Retinal pigment epithelial cell (primary cell): ENCODE measurements at regions not wholly inside any gene's neighbourhood (a gene's known extent, or its start where the extent isn't known, plus 50 kb on each side); places are given as distances from the start of the nearest gene placed in this dataset.

Experiments used
- DNase-seq: peaks from one replicate; pipeline ENCODE4 v3.0.0-alpha.2; 2010; ENCODE audit warnings: low read depth
- H3K4me3 ChIP-seq: 2 replicates; pipeline ENCODE4 v1.5.1; 2011; ENCODE audit warnings: mild to moderate bottlenecking, low read length, control low read depth, moderate library complexity
- TF ChIP-seq, protein P1 (sequence below): conservative IDR thresholded peaks from 2 replicates; pipeline ENCODE4 v1.5.1; 2011; ENCODE audit warnings: low read depth, low read length, control low read depth, inconsistent platforms

DNA sequence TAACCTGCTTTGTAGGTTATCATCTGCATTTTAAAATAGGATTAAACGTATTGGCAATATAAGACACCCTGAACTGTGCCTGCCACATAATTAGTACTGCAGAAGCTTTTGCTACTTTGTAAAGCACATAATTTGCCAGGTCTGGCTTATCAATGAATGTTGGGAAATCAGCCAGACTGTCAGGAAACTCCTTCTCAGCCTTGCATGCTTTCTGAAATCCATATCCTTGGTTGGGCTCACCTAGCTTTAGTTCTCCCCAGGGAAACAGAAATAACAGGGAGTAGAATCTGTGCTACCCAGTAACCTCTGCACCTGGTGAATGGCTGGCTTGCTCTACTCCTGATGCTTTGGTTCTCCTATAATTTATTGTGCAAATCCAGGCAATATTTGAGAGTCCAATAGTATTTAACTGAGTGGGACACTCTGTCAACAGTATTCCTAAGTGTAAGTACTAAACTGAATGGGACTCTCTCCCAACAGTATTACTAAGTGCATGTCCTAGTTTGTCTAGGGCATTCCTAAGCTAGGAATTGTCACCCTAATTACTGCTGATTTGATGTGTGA, 354.5 kb downstream of the WDR72 start:
- no peak for DNase-seq

DNA sequence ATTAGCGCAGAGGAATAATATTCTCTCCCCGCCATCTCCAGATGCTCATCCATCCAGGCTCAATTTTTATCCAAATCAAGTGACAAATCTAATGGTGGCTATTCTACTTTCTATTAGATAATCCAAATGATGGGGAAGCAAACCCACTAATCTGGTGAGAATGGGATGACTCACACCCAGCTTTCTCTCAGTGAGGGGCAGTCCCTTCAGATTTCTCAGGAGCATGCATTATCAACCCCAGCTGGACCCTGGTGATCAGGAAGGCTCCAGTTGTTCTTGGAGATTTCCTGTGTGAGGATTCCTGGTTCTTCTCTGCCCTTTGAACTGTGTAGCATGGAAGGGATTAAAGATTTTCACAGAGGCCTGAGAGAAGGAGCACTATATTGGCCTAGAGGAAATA, 358.0 kb downstream of the WDR72 start:
- H3K4me3 ChIP-seq = no peak overlapping the region
- TF ChIP-seq, protein P1, sequence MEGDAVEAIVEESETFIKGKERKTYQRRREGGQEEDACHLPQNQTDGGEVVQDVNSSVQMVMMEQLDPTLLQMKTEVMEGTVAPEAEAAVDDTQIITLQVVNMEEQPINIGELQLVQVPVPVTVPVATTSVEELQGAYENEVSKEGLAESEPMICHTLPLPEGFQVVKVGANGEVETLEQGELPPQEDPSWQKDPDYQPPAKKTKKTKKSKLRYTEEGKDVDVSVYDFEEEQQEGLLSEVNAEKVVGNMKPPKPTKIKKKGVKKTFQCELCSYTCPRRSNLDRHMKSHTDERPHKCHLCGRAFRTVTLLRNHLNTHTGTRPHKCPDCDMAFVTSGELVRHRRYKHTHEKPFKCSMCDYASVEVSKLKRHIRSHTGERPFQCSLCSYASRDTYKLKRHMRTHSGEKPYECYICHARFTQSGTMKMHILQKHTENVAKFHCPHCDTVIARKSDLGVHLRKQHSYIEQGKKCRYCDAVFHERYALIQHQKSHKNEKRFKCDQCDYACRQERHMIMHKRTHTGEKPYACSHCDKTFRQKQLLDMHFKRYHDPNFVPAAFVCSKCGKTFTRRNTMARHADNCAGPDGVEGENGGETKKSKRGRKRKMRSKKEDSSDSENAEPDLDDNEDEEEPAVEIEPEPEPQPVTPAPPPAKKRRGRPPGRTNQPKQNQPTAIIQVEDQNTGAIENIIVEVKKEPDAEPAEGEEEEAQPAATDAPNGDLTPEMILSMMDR = no peak
- DNase-seq = no peak

More for the DNA sequence above, 354.5 kb downstream of the WDR72 start:
- no peak overlapping the region for H3K4me3 ChIP-seq
- TF ChIP-seq, protein P1 = no peak

DNA sequence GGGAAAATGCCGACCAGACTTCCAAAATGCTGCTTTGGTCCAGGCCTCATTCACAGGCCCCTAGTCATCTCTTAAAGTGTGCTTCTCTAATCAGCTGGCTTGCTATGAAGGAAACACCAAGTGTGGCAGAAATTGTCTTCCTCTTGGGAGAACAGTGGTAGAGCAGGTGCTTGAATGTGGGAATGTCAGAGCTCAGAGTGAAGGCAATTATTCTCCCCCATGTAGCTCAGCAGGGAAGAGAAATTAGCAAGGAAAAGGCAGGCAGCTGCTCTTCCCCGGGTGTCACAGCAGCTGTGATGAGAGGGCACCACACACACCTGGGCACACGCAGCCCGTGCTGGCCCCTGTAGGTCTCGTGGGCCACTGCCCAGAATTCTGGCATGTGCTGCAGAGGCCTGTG, 358.5 kb downstream of the WDR72 start:
- TF ChIP-seq, protein P1 = no peak
- no peak for DNase-seq
- H3K4me3 ChIP-seq = no peak overlapping the region

DNA sequence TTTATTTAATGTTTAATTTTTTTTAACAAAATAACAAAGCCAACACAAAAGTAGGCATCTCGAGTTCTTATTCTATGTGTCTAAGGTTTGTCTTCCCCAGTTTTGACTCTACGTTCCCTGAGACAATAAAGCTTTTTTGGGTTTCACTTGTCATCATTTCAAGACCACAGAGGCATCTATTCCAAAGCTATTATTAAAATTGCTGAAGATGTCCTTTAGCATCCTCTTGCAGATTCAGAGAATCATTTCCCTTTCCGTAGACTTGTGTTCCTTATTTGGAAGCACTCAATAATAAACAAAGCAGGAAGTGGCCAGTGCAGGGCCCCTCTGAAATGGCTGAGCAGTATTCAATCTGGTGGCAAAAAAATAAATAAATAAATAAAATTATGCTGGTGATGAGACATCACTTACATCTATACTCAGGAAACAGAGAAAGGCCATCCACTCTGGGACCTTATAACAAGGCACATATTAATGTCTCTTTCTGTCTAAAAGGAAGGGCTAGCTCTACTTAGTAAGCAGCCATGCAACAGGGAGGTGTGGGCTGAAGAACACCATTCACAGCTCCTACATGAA, 362.3 kb downstream of the WDR72 start:
- TF ChIP-seq, protein P1 = no peak
- H3K4me3 ChIP-seq = no peak overlapping the region
- no peak for DNase-seq

DNA sequence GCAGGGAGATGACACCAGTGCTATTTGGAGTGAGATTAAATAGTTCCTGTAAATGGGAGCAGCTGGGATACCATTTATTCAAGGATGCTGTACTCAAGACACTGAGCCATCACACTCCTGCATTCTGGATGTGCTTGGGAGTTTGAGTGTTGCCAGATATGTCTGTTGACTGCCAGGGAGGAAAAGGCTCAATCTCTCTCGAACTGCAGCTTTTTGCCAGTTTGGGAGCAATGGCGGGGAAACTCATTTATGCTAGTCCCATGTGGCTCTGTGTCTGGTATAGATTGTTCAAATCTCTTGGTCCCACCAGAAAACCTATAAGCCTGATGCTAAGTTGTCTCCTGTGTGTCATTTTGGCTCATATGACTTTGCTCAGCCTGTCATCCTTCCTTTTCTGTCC, 363.6 kb downstream of the WDR72 start:
- TF ChIP-seq, protein P1 = no peak
- H3K4me3 ChIP-seq = no peak overlapping the region
- DNase-seq = no peak

DNA sequence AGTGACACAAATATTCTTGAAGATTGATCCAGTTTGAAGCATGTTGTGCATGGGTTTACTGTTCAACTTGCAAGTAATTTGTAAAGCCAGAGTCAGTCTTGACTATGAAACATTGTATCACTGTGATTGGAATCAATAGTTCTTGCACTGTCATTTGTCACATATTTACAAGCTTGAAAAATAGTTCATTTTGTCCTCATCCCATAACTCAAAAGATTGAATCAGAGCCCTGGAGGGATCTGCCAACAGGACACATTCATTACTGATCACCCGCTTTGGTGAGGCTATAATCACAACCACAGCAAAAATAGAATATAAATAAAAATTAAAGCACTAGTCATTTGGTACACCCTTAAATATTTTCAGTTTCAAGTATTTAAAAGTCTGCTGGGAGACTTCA, 368.9 kb downstream of the WDR72 start:
- H3K4me3 ChIP-seq = no peak overlapping the region
- TF ChIP-seq, protein P1 = no peak
- no peak for DNase-seq
